ENCODE measurements at regions not wholly inside any gene's neighbourhood (a gene's known extent, or its start where the extent isn't known, plus 50 kb on each side); places are given as distances from the start of the nearest gene placed in this dataset.

DNA sequence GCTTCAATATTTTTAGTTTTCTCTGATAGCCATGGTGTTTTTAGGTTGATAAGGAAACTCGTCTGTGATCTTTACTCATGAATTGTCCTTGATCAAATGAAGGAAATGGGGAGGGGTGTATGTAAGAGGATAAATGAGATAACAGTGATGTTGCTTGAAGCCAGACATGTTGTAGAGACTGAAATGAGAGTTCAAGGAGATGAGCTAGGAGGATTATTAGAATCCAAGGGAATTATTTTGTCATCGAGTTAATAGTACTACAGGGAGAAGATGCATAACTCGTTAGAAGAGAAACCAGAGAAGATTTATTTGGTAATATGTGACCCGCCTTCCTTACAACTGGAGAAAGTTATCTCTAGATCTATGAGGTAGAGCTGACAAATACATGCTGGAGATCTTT is 371.3 kb upstream of the DDHD1 start:
- no peak for TF ChIP-seq POLR2A (IDR thresholded peaks at IDR 0.05; ENCODE audit: low read depth, low read length)
- no peak for TF ChIP-seq POLR2AphosphoS5 (IDR thresholded peaks at IDR 0.05; ENCODE audit: low read depth, low read length)
- TF ChIP-seq TAF1 (IDR thresholded peaks at IDR 0.05; ENCODE audit: low read depth, low read length) = no peak
- no peak for TF ChIP-seq POU2F2 (IDR thresholded peaks at IDR 0.05; ENCODE audit: low read depth, low read length)
- TF ChIP-seq PAX5 (IDR thresholded peaks at IDR 0.05; ENCODE audit: insufficient read depth, low read length, severe bottlenecking) = no peak
- no peak for TF ChIP-seq SPI1 (IDR thresholded peaks at IDR 0.05; ENCODE audit: low read depth, low read length)
